Liver (tissue), 8 donors: ENCODE measurements at regions not wholly inside any gene's neighbourhood (a gene's known extent, or its start where the extent isn't known, plus 50 kb on each side); places are given as distances from the start of the nearest gene placed in this dataset.

ENCODE experiments used
- DNase-seq: peaks from one replicate; pipeline ENCODE4 v3.0.0-alpha.2; 2017; ENCODE audit warnings: low spot score
- H3K27ac ChIP-seq, 2 donors: one replicate each; pipeline ENCODE4 v1.7.0; 2013; ENCODE audit warnings: inconsistent platforms in 2 of 2, low read length in 2 of 2, control low read depth in 1 of 2, low read depth in 1 of 2, mild to moderate bottlenecking in 1 of 2
- H3K27me3 ChIP-seq, 4 donors: one replicate each; pipeline versions ENCODE4 v1.6.1 to v1.7.0; 2013; ENCODE audit warnings: low read length in 3 of 4, inconsistent platforms in 1 of 4, mild to moderate bottlenecking in 1 of 4, moderate library complexity in 1 of 4; ENCODE audit not compliant: control insufficient read depth in 4 of 4, insufficient read depth in 4 of 4
- H3K36me3 ChIP-seq, 4 donors: one replicate each; pipeline versions ENCODE4 v1.6.1 to v1.7.0; 2013; ENCODE audit warnings: low read length in 3 of 4, mild to moderate bottlenecking in 3 of 4, low read depth in 1 of 4, moderate library complexity in 1 of 4; ENCODE audit not compliant: control insufficient read depth in 4 of 4, insufficient read depth in 3 of 4
- H3K4me1 ChIP-seq, 4 donors: one replicate each; pipeline versions ENCODE4 v1.6.1 to v1.7.0; 2013; ENCODE audit warnings: low read length in 3 of 4, mild to moderate bottlenecking in 3 of 4, moderate library complexity in 1 of 4; ENCODE audit not compliant: control insufficient read depth in 4 of 4, insufficient read depth in 4 of 4
- H3K4me3 ChIP-seq, 3 donors: one replicate each; pipeline versions ENCODE4 v1.6.1 to v1.7.0; 2013; ENCODE audit warnings: low read length in 3 of 3, control low read depth in 1 of 3, low read depth in 1 of 3, mild to moderate bottlenecking in 1 of 3
- H3K9ac ChIP-seq, 2 donors: one replicate each; pipeline ENCODE4 v1.7.0; 2013; ENCODE audit warnings: low read length in 2 of 2, mild to moderate bottlenecking in 2 of 2, moderate library complexity in 2 of 2, control low read depth in 1 of 2, low read depth in 1 of 2
- H3K9me3 ChIP-seq, 4 donors: one replicate each; pipeline versions ENCODE4 v1.6.1 to v1.7.0; 2013; ENCODE audit warnings: low read length in 3 of 4; ENCODE audit not compliant: control insufficient read depth in 4 of 4
- EGR1 ChIP-seq, 2 donors: IDR thresholded peaks; 2 replicates each; pipeline ENCODE4 v1.6.1; 2016 to 2018; ENCODE audit warnings: antibody characterized with exemption in 2 of 2, low read depth in 2 of 2
- FOXA2 ChIP-seq: IDR thresholded peaks from 2 replicates; pipeline ENCODE4 v1.6.1; 2016; ENCODE audit warnings: antibody characterized with exemption
- GABPA ChIP-seq, 2 donors: IDR thresholded peaks in 1 of 2; conservative IDR thresholded peaks in 1 of 2; 2 replicates each; pipeline ENCODE4 v1.6.1; 2016; ENCODE audit warnings: antibody characterized with exemption in 2 of 2, mild to moderate bottlenecking in 1 of 2, moderate library complexity in 1 of 2
- HNF4A ChIP-seq, 2 donors: conservative IDR thresholded peaks; 2 replicates each; pipeline ENCODE4 v1.6.1; 2016; ENCODE audit warnings: antibody characterized with exemption in 2 of 2, mild to moderate bottlenecking in 2 of 2
- HNF4G ChIP-seq: IDR thresholded peaks from 2 replicates; pipeline ENCODE4 v1.6.1; 2016; ENCODE audit warnings: antibody characterized with exemption
- JUND ChIP-seq, 2 donors: IDR thresholded peaks; 2 replicates each; pipeline ENCODE4 v1.6.1; 2016; ENCODE audit warnings: antibody characterized with exemption in 2 of 2
- NR2F2 ChIP-seq: IDR thresholded peaks from 2 replicates; pipeline ENCODE4 v1.6.1; 2016; ENCODE audit warnings: antibody characterized with exemption
- RAD21 ChIP-seq, 2 donors: IDR thresholded peaks; 2 replicates each; pipeline ENCODE4 v1.6.1; 2016; ENCODE audit warnings: antibody characterized with exemption in 2 of 2, mild to moderate bottlenecking in 2 of 2
- RXRA ChIP-seq, 2 donors: IDR thresholded peaks; 2 replicates each; pipeline ENCODE4 v1.6.1; 2017 to 2018; ENCODE audit warnings: antibody characterized with exemption in 2 of 2, mild to moderate bottlenecking in 1 of 2
- SP1 ChIP-seq: IDR thresholded peaks from 2 replicates; pipeline ENCODE4 v1.6.1; 2018; ENCODE audit warnings: antibody characterized with exemption, mild to moderate bottlenecking
- TAF1 ChIP-seq: conservative IDR thresholded peaks from 2 replicates; pipeline ENCODE4 v1.6.1; 2016; ENCODE audit warnings: antibody characterized with exemption, mild to moderate bottlenecking
- YY1 ChIP-seq: IDR thresholded peaks from 2 replicates; pipeline ENCODE4 v1.6.1; 2016; ENCODE audit warnings: antibody characterized with exemption, mild to moderate bottlenecking
- WGBS: extraction: QIAGEN DNeasy Blood & Tissue Kit; methylation state at CpG from one replicate; pipeline ENCODE4 v1.1.7; 2013; 5-methylcytosine and 5-hydroxymethylcytosine counted together
- TF ChIP-seq, protein P1 (sequence below): IDR thresholded peaks from 2 replicates; pipeline ENCODE4 v1.6.1; 2016; ENCODE audit warnings: antibody characterized with exemption
- TF ChIP-seq, protein P2 (sequence below): fragments of 150-350 bp; IDR thresholded peaks from 2 replicates; pipeline ENCODE4 v1.5.1; 2017; ENCODE audit warnings: improper control_type of control experiment, low read depth, low read length; ENCODE audit not compliant: missing input control
- TF ChIP-seq, protein P3 (sequence below): IDR thresholded peaks from 2 replicates; pipeline ENCODE4 v1.6.1; 2016; ENCODE audit warnings: antibody characterized with exemption
- TF ChIP-seq, protein P4 (sequence below): IDR thresholded peaks from 2 replicates; pipeline ENCODE4 v1.6.1; 2016; ENCODE audit warnings: antibody characterized with exemption
- TF ChIP-seq, protein P5 (sequence below): IDR thresholded peaks from 2 replicates; pipeline ENCODE4 v1.6.1; 2016; ENCODE audit warnings: antibody characterized with exemption, mild to moderate bottlenecking
- donor health status: healthy.
- donor health status: healthy.
- donor health status: healthy.
- donor health status: healthy.
- donor health status: healthy.

DNA sequence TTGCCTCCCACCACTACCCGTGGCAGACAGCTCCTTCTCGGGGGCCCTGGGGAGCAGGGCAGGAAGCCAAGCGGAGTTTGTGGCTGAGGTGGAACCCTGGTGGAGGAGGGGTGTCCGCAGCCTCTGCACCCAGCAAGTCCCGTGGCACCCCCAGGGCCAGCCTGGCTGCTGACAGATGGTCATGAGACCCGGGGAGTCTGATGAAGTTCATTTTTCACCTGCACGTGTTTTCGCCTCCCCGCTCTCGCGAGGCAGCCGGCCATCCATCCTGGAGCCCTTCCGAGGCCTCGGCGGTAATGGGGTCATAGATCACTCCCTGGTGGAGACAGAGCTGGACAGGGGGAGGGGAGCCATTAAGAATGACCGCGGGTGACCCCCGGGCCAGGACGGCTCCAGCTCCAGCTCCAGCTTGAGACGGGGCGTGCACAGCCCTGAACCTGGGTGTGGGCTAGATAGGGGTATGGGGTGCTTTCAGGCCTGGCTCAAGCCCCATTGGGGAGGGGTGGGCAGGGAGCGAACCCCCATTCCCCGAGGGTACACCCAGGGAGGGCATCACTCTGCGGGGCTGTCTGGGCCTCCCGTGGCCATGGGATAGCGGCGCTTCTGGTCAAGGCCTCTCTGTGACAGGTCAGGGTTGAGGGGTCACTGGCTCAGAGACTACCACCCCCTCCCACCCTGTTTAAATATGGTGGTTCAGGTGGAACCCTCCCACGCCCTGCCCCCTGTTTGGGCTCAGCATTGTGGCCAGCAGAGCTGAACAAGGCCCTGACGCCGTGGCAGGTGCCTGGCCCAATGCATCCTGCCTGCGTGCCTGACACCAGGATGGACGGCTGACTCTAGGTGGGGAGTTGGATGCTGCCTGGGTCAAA lies 227.4 kb upstream of the GSE1 start:
- Histone ChIP-seq H3K27me3 (no peaks in the 10 kb centered on the region), H3K4me1 (peaks cover 6 to 13% (median 8%) of the 10 kb centered on the region in 4 donors), H3K4me3 (no peak overlapping the region), H3K27ac (no peak overlapping the region), H3K9ac (no peak overlapping the region), H3K36me3 (no peaks in the 10 kb centered on the region), H3K9me3 (no peaks in the 10 kb centered on the region)
- DNase-seq, result no peak
- peak; percentile 21 to 32 for TF ChIP-seq RXRA (IDR thresholded peaks at IDR 0.05)
- TF ChIP-seq NR2F2, result peak; percentile 28
- TF ChIP-seq, protein P1, sequence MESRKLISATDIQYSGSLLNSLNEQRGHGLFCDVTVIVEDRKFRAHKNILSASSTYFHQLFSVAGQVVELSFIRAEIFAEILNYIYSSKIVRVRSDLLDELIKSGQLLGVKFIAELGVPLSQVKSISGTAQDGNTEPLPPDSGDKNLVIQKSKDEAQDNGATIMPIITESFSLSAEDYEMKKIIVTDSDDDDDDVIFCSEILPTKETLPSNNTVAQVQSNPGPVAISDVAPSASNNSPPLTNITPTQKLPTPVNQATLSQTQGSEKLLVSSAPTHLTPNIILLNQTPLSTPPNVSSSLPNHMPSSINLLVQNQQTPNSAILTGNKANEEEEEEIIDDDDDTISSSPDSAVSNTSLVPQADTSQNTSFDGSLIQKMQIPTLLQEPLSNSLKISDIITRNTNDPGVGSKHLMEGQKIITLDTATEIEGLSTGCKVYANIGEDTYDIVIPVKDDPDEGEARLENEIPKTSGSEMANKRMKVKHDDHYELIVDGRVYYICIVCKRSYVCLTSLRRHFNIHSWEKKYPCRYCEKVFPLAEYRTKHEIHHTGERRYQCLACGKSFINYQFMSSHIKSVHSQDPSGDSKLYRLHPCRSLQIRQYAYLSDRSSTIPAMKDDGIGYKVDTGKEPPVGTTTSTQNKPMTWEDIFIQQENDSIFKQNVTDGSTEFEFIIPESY, result no peak
- 68% methylated on average over 32 of the region's 32 CpGs for WGBS

DNA sequence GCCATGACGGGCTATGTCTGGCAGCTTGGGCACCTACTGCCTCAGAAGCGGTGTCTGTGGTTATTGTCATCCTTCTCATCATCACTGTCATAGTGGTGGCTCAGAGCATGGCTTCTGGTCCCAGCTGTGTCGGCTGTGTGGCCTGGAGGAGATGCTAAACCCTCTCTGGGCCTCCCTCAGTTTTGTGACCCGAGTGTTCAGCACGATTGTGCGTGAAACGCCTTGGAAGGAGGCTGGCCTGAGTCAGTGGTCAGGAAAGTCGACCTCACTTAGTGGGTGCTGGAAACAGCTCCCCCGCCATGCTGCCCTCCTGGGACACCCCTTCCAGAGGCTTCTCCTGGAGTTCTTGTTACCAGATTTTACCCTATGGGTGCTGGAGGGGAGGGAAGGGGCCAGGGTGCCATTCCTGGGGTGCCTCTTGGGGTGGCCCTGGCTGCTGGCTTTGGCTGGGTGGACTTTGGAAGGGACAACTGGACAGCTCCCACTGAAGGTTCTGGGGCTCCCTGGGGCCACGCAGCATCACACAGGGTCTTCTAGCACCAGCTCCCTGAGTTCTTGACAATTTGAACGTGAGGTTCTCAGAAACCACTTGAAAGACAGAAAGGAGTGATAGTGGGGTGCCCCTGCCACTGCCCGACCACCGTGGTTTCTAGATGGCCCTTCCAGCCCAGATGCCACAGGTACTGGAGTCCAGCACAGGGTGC lies 226.5 kb upstream of the GSE1 start:
- Histone ChIP-seq H3K27ac (no peak overlapping the region), H3K4me3 (no peak overlapping the region), H3K27me3 (no peaks in the 10 kb centered on the region), H3K9ac (no peak overlapping the region), H3K4me1 (peaks cover 8 to 17% (median 11%) of the 10 kb centered on the region in 4 donors), H3K36me3 (no peaks in the 10 kb centered on the region), H3K9me3 (no peaks in the 10 kb centered on the region)
- DNase-seq, result no peak
- WGBS, result 96% methylated on average over 13 of the region's 13 CpGs
- TF ChIP-seq YY1 (no peak), TAF1 (no peak), RAD21 (IDR thresholded peaks at IDR 0.05) (no peak), RXRA (IDR thresholded peaks at IDR 0.05) (no peak), NR2F2 (no peak), HNF4G (no peak), JUND (IDR thresholded peaks at IDR 0.05) (no peak), FOXA2 (no peak), SP1 (no peak), GABPA (IDR thresholded peaks at IDR 0.05 in 1 of 2, conservative IDR thresholded peaks at IDR 0.05 in 1 of 2) (no peak), HNF4A (conservative IDR thresholded peaks at IDR 0.05) (no peak), EGR1 (IDR thresholded peaks at IDR 0.05; ENCODE audit: low read depth in 2 of 2) (no peak)
- TF ChIP-seq, protein P2, sequence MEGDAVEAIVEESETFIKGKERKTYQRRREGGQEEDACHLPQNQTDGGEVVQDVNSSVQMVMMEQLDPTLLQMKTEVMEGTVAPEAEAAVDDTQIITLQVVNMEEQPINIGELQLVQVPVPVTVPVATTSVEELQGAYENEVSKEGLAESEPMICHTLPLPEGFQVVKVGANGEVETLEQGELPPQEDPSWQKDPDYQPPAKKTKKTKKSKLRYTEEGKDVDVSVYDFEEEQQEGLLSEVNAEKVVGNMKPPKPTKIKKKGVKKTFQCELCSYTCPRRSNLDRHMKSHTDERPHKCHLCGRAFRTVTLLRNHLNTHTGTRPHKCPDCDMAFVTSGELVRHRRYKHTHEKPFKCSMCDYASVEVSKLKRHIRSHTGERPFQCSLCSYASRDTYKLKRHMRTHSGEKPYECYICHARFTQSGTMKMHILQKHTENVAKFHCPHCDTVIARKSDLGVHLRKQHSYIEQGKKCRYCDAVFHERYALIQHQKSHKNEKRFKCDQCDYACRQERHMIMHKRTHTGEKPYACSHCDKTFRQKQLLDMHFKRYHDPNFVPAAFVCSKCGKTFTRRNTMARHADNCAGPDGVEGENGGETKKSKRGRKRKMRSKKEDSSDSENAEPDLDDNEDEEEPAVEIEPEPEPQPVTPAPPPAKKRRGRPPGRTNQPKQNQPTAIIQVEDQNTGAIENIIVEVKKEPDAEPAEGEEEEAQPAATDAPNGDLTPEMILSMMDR, result no peak
- TF ChIP-seq, protein P3, sequence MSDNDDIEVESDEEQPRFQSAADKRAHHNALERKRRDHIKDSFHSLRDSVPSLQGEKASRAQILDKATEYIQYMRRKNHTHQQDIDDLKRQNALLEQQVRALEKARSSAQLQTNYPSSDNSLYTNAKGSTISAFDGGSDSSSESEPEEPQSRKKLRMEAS, result no peak
- TF ChIP-seq, protein P1, result no peak
- TF ChIP-seq, protein P4, sequence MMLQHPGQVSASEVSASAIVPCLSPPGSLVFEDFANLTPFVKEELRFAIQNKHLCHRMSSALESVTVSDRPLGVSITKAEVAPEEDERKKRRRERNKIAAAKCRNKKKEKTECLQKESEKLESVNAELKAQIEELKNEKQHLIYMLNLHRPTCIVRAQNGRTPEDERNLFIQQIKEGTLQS, result no peak
- TF ChIP-seq, protein P5, sequence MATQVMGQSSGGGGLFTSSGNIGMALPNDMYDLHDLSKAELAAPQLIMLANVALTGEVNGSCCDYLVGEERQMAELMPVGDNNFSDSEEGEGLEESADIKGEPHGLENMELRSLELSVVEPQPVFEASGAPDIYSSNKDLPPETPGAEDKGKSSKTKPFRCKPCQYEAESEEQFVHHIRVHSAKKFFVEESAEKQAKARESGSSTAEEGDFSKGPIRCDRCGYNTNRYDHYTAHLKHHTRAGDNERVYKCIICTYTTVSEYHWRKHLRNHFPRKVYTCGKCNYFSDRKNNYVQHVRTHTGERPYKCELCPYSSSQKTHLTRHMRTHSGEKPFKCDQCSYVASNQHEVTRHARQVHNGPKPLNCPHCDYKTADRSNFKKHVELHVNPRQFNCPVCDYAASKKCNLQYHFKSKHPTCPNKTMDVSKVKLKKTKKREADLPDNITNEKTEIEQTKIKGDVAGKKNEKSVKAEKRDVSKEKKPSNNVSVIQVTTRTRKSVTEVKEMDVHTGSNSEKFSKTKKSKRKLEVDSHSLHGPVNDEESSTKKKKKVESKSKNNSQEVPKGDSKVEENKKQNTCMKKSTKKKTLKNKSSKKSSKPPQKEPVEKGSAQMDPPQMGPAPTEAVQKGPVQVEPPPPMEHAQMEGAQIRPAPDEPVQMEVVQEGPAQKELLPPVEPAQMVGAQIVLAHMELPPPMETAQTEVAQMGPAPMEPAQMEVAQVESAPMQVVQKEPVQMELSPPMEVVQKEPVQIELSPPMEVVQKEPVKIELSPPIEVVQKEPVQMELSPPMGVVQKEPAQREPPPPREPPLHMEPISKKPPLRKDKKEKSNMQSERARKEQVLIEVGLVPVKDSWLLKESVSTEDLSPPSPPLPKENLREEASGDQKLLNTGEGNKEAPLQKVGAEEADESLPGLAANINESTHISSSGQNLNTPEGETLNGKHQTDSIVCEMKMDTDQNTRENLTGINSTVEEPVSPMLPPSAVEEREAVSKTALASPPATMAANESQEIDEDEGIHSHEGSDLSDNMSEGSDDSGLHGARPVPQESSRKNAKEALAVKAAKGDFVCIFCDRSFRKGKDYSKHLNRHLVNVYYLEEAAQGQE, result no peak
